OCI-LY3 (cell line): ENCODE measurements at regions not wholly inside any gene's neighbourhood (a gene's known extent, or its start where the extent isn't known, plus 50 kb on each side); places are given as distances from the start of the nearest gene placed in this dataset.

Experiments used
- H2AFZ ChIP-seq: fragments of 200-600, 300-600 bp; shearing (Covaris generic); 2 replicates; pipeline ENCODE4 v1.6.0; 2014; ENCODE audit warnings: antibody characterized with exemption, low read depth, low read length
- H3K27ac ChIP-seq: fragments of 200-600, 300-600 bp; sonication (generic); 2 replicates; pipeline ENCODE4 v1.5.1; 2014; ENCODE audit warnings: mild to moderate bottlenecking, low read length, moderate library complexity, mixed read lengths
- H3K27me3 ChIP-seq: fragments of 200-600, 300-600 bp; sonication (generic); 2 replicates; pipeline ENCODE4 v1.6.1; 2014; ENCODE audit warnings: low read depth, low read length, mixed read lengths
- H3K36me3 ChIP-seq: fragments of 200-600, 300-600 bp; sonication (generic); replicated peaks from 2 replicates; pipeline ENCODE3; 2014; ENCODE audit warnings: low read depth, low read length, mixed read lengths
- H3K4me1 ChIP-seq: fragments of 300-600, 200-600 bp; sonication (generic); 2 replicates; pipeline ENCODE4 v1.6.1; 2014; ENCODE audit warnings: low read length, mixed read lengths
- H3K4me2 ChIP-seq: fragments of 200-600, 300-600 bp; sonication (generic); 2 replicates; pipeline ENCODE4 v1.6.1; 2014; ENCODE audit warnings: low read length, mixed read lengths
- H3K4me3 ChIP-seq: fragments of 300-600, 200-600 bp; sonication (generic); 2 replicates; pipeline ENCODE4 v1.5.1; 2014; ENCODE audit warnings: antibody characterized with exemption, mild to moderate bottlenecking, low read length, moderate library complexity
- H3K79me2 ChIP-seq: fragments of 300-600, 200-600 bp; shearing (Covaris generic); 2 replicates; pipeline ENCODE4 v1.6.1; 2014; ENCODE audit warnings: mild to moderate bottlenecking, low read length, mixed read lengths
- H3K9ac ChIP-seq: fragments of 300-600, 200-600 bp; shearing (Covaris generic); 2 replicates; pipeline ENCODE4 v1.6.0; 2014; ENCODE audit warnings: mild to moderate bottlenecking, low read length, moderate library complexity
- H3K9me3 ChIP-seq: fragments of 200-600, 300-600 bp; shearing (Covaris generic); 2 replicates; pipeline ENCODE4 v1.6.1; 2014; ENCODE audit warnings: low read length, mixed read lengths; ENCODE audit not compliant: insufficient read depth
- H4K20me1 ChIP-seq: fragments of 200-600, 300-600 bp; sonication (generic); 2 replicates; pipeline ENCODE4 v1.6.1; 2016; ENCODE audit warnings: low read length, mixed read lengths; ENCODE audit not compliant: insufficient read depth
- CTCF ChIP-seq: fragments of 200-600, 300-600 bp; sonication (generic); IDR thresholded peaks from 2 replicates; pipeline ENCODE4 v1.5.1; 2014; ENCODE audit warnings: antibody characterized with exemption, low read length, low read depth
- EZH2phosphoT487 ChIP-seq: fragments of 200-600 bp; shearing (Covaris generic); IDR thresholded peaks from 2 replicates; pipeline ENCODE4 v1.6.1; 2018; ENCODE audit warnings: antibody characterized with exemption, mixed run types, low read depth

- peak overlapping the region; percentile 66 for H3K4me3 ChIP-seq
- no peak overlapping the region for H3K9ac ChIP-seq
- H2AFZ ChIP-seq: peak overlapping the region; percentile 82
- peaks cover 10% of the 10 kb centered on the region for H3K4me1 ChIP-seq
- H3K27ac ChIP-seq: no peak overlapping the region
- H4K20me1 ChIP-seq: no peaks in the 10 kb centered on the region
- H3K79me2 ChIP-seq: no peaks in the 10 kb centered on the region
- no peak for TF ChIP-seq EZH2phosphoT487
- no peak for TF ChIP-seq CTCF
- H3K27me3 ChIP-seq: peaks cover 26% of the 10 kb centered on the region
- no peaks in the 10 kb centered on the region for H3K36me3 ChIP-seq
- H3K4me2 ChIP-seq: peak overlapping the region; percentile 73
- no peaks in the 10 kb centered on the region for H3K9me3 ChIP-seq
Measured at GRCh38 chr13:27374126-27374613, 50.2 kb upstream of the GTF3A start.
